Activated CD4-positive, alpha-beta T cell treated with anti-CD3 and anti-CD28 coated beads, Interleukin-10, Interleukin-2, amounts not matched to agents 100 ng/mL and 50 ng/mL, durations not matched to agents 16 hours and 8 hours (primary cell): ENCODE measurements at regions not wholly inside any gene's neighbourhood (a gene's known extent, or its start where the extent isn't known, plus 50 kb on each side); places are given as distances from the start of the nearest gene placed in this dataset.
"Not testable (repeated sequence)": the region's sequence is repeated elsewhere in the genome, so short reads cannot be mapped to it uniquely, and the experiment has no call there.

Source experiments
- DNase-seq: peaks from one replicate; pipeline ENCODE4 v3.0.0-alpha.2; 2020

GRCh38 chr5:160479220-160479619, 57.6 kb downstream of the PTTG1 start:
- no peak for DNase-seq

GRCh38 chr5:160479926-160480325, 58.3 kb downstream of the PTTG1 start:
- peak; percentile 45 for DNase-seq

- DNase-seq = no peak
Observed at GRCh38 chr5:160480652-160481051, 59.0 kb downstream of the PTTG1 start.

GRCh38 chr5:160484678-160485077, 63.0 kb downstream of the PTTG1 start:
- no peak for DNase-seq

GRCh38 chr5:160485364-160485969, 63.8 kb downstream of the PTTG1 start:
- no peak for DNase-seq

- peak; percentile 92 for DNase-seq
Observed at GRCh38 chr5:160486573-160486972, 64.9 kb downstream of the PTTG1 start.

GRCh38 chr5:160488394-160489325, 67.0 kb downstream of the PTTG1 start:
- no peak for DNase-seq

GRCh38 chr5:160491438-160491837, 69.8 kb downstream of the PTTG1 start:
- no peak for DNase-seq

- DNase-seq = no peak
Observed at GRCh38 chr5:160492565-160492964, 70.9 kb downstream of the PTTG1 start.

GRCh38 chr5:160493806-160494338, 72.2 kb downstream of the PTTG1 start:
- DNase-seq = no peak

- DNase-seq = no peak
Observed at GRCh38 chr5:160494451-160494850, 72.8 kb downstream of the PTTG1 start.

- peak; percentile 48 for DNase-seq
Observed at GRCh38 chr5:160496334-160496733, 74.7 kb downstream of the PTTG1 start.

- DNase-seq = no peak
Observed at GRCh38 chr5:160496784-160497183, 75.1 kb downstream of the PTTG1 start.

GRCh38 chr5:160497878-160498277, 76.2 kb downstream of the PTTG1 start:
- DNase-seq = no peak

- not testable (repeated sequence) for DNase-seq
Observed at GRCh38 chr5:160498441-160499043, 76.9 kb downstream of the PTTG1 start.

GRCh38 chr5:160500786-160501779, 79.4 kb downstream of the PTTG1 start:
- DNase-seq = no peak

- no peak for DNase-seq
Observed at GRCh38 chr5:160504906-160505305, 83.3 kb downstream of the PTTG1 start.

GRCh38 chr5:160506006-160507004, 84.7 kb downstream of the PTTG1 start:
- peak; percentile 85 for DNase-seq

- DNase-seq = peak; percentile 69
Observed at GRCh38 chr5:160507221-160507721, 85.6 kb downstream of the PTTG1 start.

- DNase-seq = peak; percentile 91
Observed at GRCh38 chr5:160508780-160509361, 87.2 kb downstream of the PTTG1 start.
